ENCODE measurements at regions not wholly inside any gene's neighbourhood (a gene's known extent, or its start where the extent isn't known, plus 50 kb on each side); places are given as distances from the start of the nearest gene placed in this dataset.

GRCh38 chr13:60716313-60716712 is 319.3 kb downstream of the TDRD3 start:
- in situ Hi-C loops (cut with MboI; ENCODE audit: low sequenced_read_pairs in 4 of 4), result no loop called here
- no peak overlapping the region for H3K4me3 ChIP-seq
- ATAC-seq (no peak), DNase-seq (no peak)
- H3K27ac ChIP-seq, result no peak overlapping the region
- TF ChIP-seq POLR2A (IDR thresholded peaks at IDR 0.05), result no peak
- no peak for TF ChIP-seq CTCF (IDR thresholded peaks at IDR 0.05 in 4 of 5, conservative IDR thresholded peaks at IDR 0.05 in 1 of 5)
- no peaks in the 10 kb centered on the region for H3K4me1 ChIP-seq
- no peaks in the 10 kb centered on the region for H3K9me3 ChIP-seq
- H3K27me3 ChIP-seq, result no peaks in the 10 kb centered on the region
- H3K36me3 ChIP-seq, result no peaks in the 10 kb centered on the region
- intact Hi-C loops (cut with DNase I; ENCODE audit: low total_unique reads), result no loop called here

GRCh38 chr13:60707878-60708277 is 310.9 kb downstream of the TDRD3 start:
- no peak for ATAC-seq
- no peak for TF ChIP-seq POLR2A (IDR thresholded peaks at IDR 0.05)
- no peak for TF ChIP-seq CTCF (IDR thresholded peaks at IDR 0.05 in 4 of 5, conservative IDR thresholded peaks at IDR 0.05 in 1 of 5)
- in situ Hi-C loops (cut with MboI; ENCODE audit: low sequenced_read_pairs in 4 of 4) (no loop called here), intact Hi-C loops (cut with DNase I; ENCODE audit: low total_unique reads) (no loop called here)
- Histone ChIP-seq H3K4me3 (no peak overlapping the region), H3K4me1 (no peaks in the 10 kb centered on the region), H3K27me3 (no peaks in the 10 kb centered on the region), H3K27ac (no peak overlapping the region), H3K9me3 (no peaks in the 10 kb centered on the region), H3K36me3 (no peaks in the 10 kb centered on the region)
- DNase-seq, result no peak

GRCh38 chr13:60701895-60702294 is 304.9 kb downstream of the TDRD3 start:
- in situ Hi-C loops (cut with MboI; ENCODE audit: low sequenced_read_pairs in 4 of 4), result no loop called here
- H3K4me3 ChIP-seq, result no peak overlapping the region
- H3K27ac ChIP-seq, result no peak overlapping the region
- no peak for DNase-seq
- intact Hi-C loops (cut with DNase I; ENCODE audit: low total_unique reads), result no loop called here
- no peak for TF ChIP-seq CTCF (IDR thresholded peaks at IDR 0.05 in 4 of 5, conservative IDR thresholded peaks at IDR 0.05 in 1 of 5)
- no peak for TF ChIP-seq POLR2A (IDR thresholded peaks at IDR 0.05)
- no peaks in the 10 kb centered on the region for H3K4me1 ChIP-seq
- no peaks in the 10 kb centered on the region for H3K9me3 ChIP-seq
- H3K27me3 ChIP-seq, result no peaks in the 10 kb centered on the region
- ATAC-seq, result no peak
- H3K36me3 ChIP-seq, result no peaks in the 10 kb centered on the region

GRCh38 chr13:60700994-60701393 is 304.0 kb downstream of the TDRD3 start:
- H3K4me3 ChIP-seq, result no peak overlapping the region
- intact Hi-C loops (cut with DNase I; ENCODE audit: low total_unique reads), result no loop called here
- H3K27me3 ChIP-seq, result no peaks in the 10 kb centered on the region
- TF ChIP-seq CTCF (IDR thresholded peaks at IDR 0.05 in 4 of 5, conservative IDR thresholded peaks at IDR 0.05 in 1 of 5), result no peak
- no peak for TF ChIP-seq POLR2A (IDR thresholded peaks at IDR 0.05)
- ATAC-seq (no peak), DNase-seq (no peak)
- H3K4me1 ChIP-seq, result no peaks in the 10 kb centered on the region
- no peak overlapping the region for H3K27ac ChIP-seq
- no peaks in the 10 kb centered on the region for H3K9me3 ChIP-seq
- in situ Hi-C loops (cut with MboI; ENCODE audit: low sequenced_read_pairs in 4 of 4), result no loop called here
- no peaks in the 10 kb centered on the region for H3K36me3 ChIP-seq

GRCh38 chr13:60699636-60700035 is 302.6 kb downstream of the TDRD3 start:
- Histone ChIP-seq H3K27ac (no peak overlapping the region), H3K4me1 (no peaks in the 10 kb centered on the region), H3K36me3 (no peaks in the 10 kb centered on the region), H3K4me3 (no peak overlapping the region), H3K9me3 (no peaks in the 10 kb centered on the region), H3K27me3 (no peaks in the 10 kb centered on the region)
- ATAC-seq, result no peak
- in situ Hi-C loops (cut with MboI; ENCODE audit: low sequenced_read_pairs in 4 of 4) (no loop called here), intact Hi-C loops (cut with DNase I; ENCODE audit: low total_unique reads) (no loop called here)
- no peak for DNase-seq
- TF ChIP-seq POLR2A (IDR thresholded peaks at IDR 0.05) (no peak), CTCF (IDR thresholded peaks at IDR 0.05 in 4 of 5, conservative IDR thresholded peaks at IDR 0.05 in 1 of 5) (no peak)

Measured in gastrocnemius medialis (tissue), 4 donors.